H9 (cell line): ENCODE measurements at regions not wholly inside any gene's neighbourhood (a gene's known extent, or its start where the extent isn't known, plus 50 kb on each side); places are given as distances from the start of the nearest gene placed in this dataset.

Experiments
- DNase-seq: peaks from one replicate; pipeline ENCODE4 v3.0.0-alpha.2; 2017
- H2AFZ ChIP-seq: one replicate; pipeline ENCODE4 v1.6.1; 2013; ENCODE audit warnings: mild to moderate bottlenecking, low read length, control low read depth, moderate library complexity
- H2AK5ac ChIP-seq: 2 replicates; pipeline ENCODE4 v1.6.1; 2013; ENCODE audit warnings: low read length, control low read depth, mixed read lengths; ENCODE audit not compliant: insufficient read length
- H2BK120ac ChIP-seq: one replicate; pipeline ENCODE4 v1.6.1; 2013; ENCODE audit warnings: low read depth, mild to moderate bottlenecking, low read length, control low read depth, inconsistent platforms; ENCODE audit not compliant: poor library complexity, severe bottlenecking
- H2BK12ac ChIP-seq: 2 replicates; pipeline ENCODE4 v1.6.1; 2013; ENCODE audit warnings: low read length, control low read depth, mixed read lengths, low read depth; ENCODE audit not compliant: insufficient read length
- H2BK15ac ChIP-seq: 2 replicates; pipeline ENCODE4 v1.6.1; 2013; ENCODE audit warnings: low read depth, low read length, control low read depth
- H2BK20ac ChIP-seq: one replicate; pipeline ENCODE4 v1.6.1; 2013; ENCODE audit warnings: low read depth, mild to moderate bottlenecking, low read length, control low read depth, inconsistent platforms; ENCODE audit not compliant: poor library complexity, severe bottlenecking
- H2BK5ac ChIP-seq: 2 replicates; pipeline ENCODE4 v1.6.1; 2013; ENCODE audit warnings: low read length, control low read depth, mixed read lengths; ENCODE audit not compliant: insufficient read length
- H3K14ac ChIP-seq: 2 replicates; pipeline ENCODE4 v1.6.1; 2013; ENCODE audit warnings: low read length, control low read depth; ENCODE audit not compliant: insufficient read depth
- H3K18ac ChIP-seq: 2 replicates; pipeline ENCODE4 v1.6.1; 2013; ENCODE audit warnings: low read depth, mild to moderate bottlenecking, mixed read lengths, low read length, control low read depth; ENCODE audit not compliant: insufficient read length
- H3K23ac ChIP-seq: 2 replicates; pipeline ENCODE4 v1.6.1; 2013; ENCODE audit warnings: low read length, control low read depth, mixed read lengths, low read depth; ENCODE audit not compliant: insufficient read length
- H3K23me2 ChIP-seq: 2 replicates; pipeline ENCODE4 v1.6.1; 2013; ENCODE audit warnings: low read depth, mild to moderate bottlenecking, mixed read lengths, low read length, control low read depth; ENCODE audit not compliant: insufficient read length, poor library complexity, severe bottlenecking
- H3K27ac ChIP-seq: 2 replicates; pipeline ENCODE4 v1.5.1; 2013; ENCODE audit warnings: low read length, control low read depth, mixed read lengths, low read depth; ENCODE audit not compliant: insufficient read length
- H3K27me3 ChIP-seq: 2 replicates; pipeline ENCODE4 v1.6.1; 2013; ENCODE audit warnings: low read length, control low read depth, inconsistent platforms; ENCODE audit not compliant: insufficient read depth
- H3K4ac ChIP-seq: 2 replicates; pipeline ENCODE4 v1.6.1; 2013; ENCODE audit warnings: low read depth, mild to moderate bottlenecking, control low read depth, inconsistent platforms, low read length, moderate library complexity
- H3K4me1 ChIP-seq: 2 replicates; pipeline ENCODE4 v1.6.1; 2013; ENCODE audit warnings: low read length, control low read depth, inconsistent platforms; ENCODE audit not compliant: insufficient read depth
- H3K4me2 ChIP-seq: 2 replicates; pipeline ENCODE4 v1.6.1; 2013; ENCODE audit warnings: low read length, control low read depth, mixed read lengths; ENCODE audit not compliant: insufficient read length, insufficient read depth
- H3K56ac ChIP-seq: 2 replicates; pipeline ENCODE4 v1.6.1; 2013; ENCODE audit warnings: low read depth, mild to moderate bottlenecking, mixed read lengths, low read length, control low read depth; ENCODE audit not compliant: insufficient read length
- H3K79me1 ChIP-seq: 2 replicates; pipeline ENCODE4 v1.6.1; 2013; ENCODE audit warnings: low read depth, mild to moderate bottlenecking, moderate library complexity, low read length, control low read depth, inconsistent platforms; ENCODE audit not compliant: insufficient read depth, poor library complexity, severe bottlenecking
- H3K79me2 ChIP-seq: 2 replicates; pipeline ENCODE4 v1.6.1; 2013; ENCODE audit warnings: low read length, control low read depth, inconsistent platforms; ENCODE audit not compliant: insufficient read depth
- H3K9ac ChIP-seq: 2 replicates; pipeline ENCODE4 v1.6.1; 2013; ENCODE audit warnings: low read length, control low read depth, mixed read lengths; ENCODE audit not compliant: insufficient read length; ENCODE audit errors: extremely low read depth
- H3K9me3 ChIP-seq: one replicate; pipeline ENCODE4 v1.6.1; 2013; ENCODE audit warnings: low read depth, low read length, inconsistent platforms; ENCODE audit not compliant: control insufficient read depth
- H3T11ph ChIP-seq: one replicate; pipeline ENCODE4 v1.6.1; 2013; ENCODE audit warnings: mild to moderate bottlenecking, low read length, control low read depth, inconsistent platforms
- H4K20me1 ChIP-seq: one replicate; pipeline ENCODE4 v1.6.1; 2013; ENCODE audit not compliant: control insufficient read depth, insufficient read length, insufficient read depth
- H4K5ac ChIP-seq: 2 replicates; pipeline ENCODE4 v1.6.1; 2013; ENCODE audit warnings: low read depth, mild to moderate bottlenecking, mixed read lengths, low read length, control low read depth; ENCODE audit not compliant: insufficient read length
- H4K8ac ChIP-seq: replicated peaks from 2 replicates; pipeline ENCODE4 v1.6.1; 2013; ENCODE audit warnings: low read length, control low read depth, mixed read lengths, low read depth; ENCODE audit not compliant: insufficient read length
- H4K91ac ChIP-seq: 2 replicates; pipeline ENCODE4 v1.6.1; 2013; ENCODE audit warnings: low read depth, mild to moderate bottlenecking, moderate library complexity, mixed read lengths, low read length, control low read depth; ENCODE audit not compliant: insufficient read length
- H3K27ac Mint-ChIP-seq, 3 experiments: 2 replicates in 2 of 3; 3 replicates in 1 of 3; pipeline ENCODE4 v1.8.0; 2020 to 2021; ENCODE audit warnings: mixed read lengths in 3 of 3, mild to moderate bottlenecking in 1 of 3, moderate library complexity in 1 of 3
- H3K27me3 Mint-ChIP-seq: 2 replicates; pipeline ENCODE4 v1.8.0; 2021; ENCODE audit warnings: low read depth, mild to moderate bottlenecking, moderate library complexity, mixed read lengths
- H3K36me3 Mint-ChIP-seq, 3 experiments: 2 replicates in 2 of 3; 3 replicates in 1 of 3; pipeline ENCODE4 v1.8.0; 2020 to 2021; ENCODE audit warnings: low read depth in 3 of 3, mixed read lengths in 3 of 3; ENCODE audit not compliant: insufficient read depth in 1 of 3
- H3K4me1 Mint-ChIP-seq, 2 experiments: 2 replicates each; pipeline ENCODE4 v1.8.0; 2020; ENCODE audit warnings: mixed read lengths in 2 of 2
- H3K4me3 Mint-ChIP-seq, 2 experiments: 2 replicates in 1 of 2; 3 replicates in 1 of 2; pipeline ENCODE4 v1.8.0; 2020 to 2021; ENCODE audit warnings: mild to moderate bottlenecking in 2 of 2, mixed read lengths in 2 of 2, moderate library complexity in 1 of 2
- H3K9me3 Mint-ChIP-seq, 2 experiments: 2 replicates in 1 of 2; 3 replicates in 1 of 2; pipeline ENCODE4 v1.8.0; 2020; ENCODE audit warnings: mild to moderate bottlenecking in 2 of 2, mixed read lengths in 2 of 2, moderate library complexity in 1 of 2
- TF ChIP-seq, protein P1 (sequence below): fragments of 200-600 bp; sonication (generic); conservative IDR thresholded peaks from 3 replicates; pipeline ENCODE4 v1.8.0; 2021; ENCODE audit warnings: antibody characterized with exemption, mild to moderate bottlenecking

- H3K79me1 ChIP-seq = no peaks in the 10 kb centered on the region
- H3K56ac ChIP-seq = no peak overlapping the region
- no peak overlapping the region for H2AK5ac ChIP-seq
- no peak overlapping the region for H4K8ac ChIP-seq
- Mint-ChIP-seq H3K4me3 (no peak overlapping the region), H3K9me3 (no peaks in the 10 kb centered on the region), H3K36me3 (no peaks in the 10 kb centered on the region), H3K4me1 (peaks cover 0 to 4% of the 10 kb centered on the region in 2 experiments; a peak in 1 of 4 replicates), H3K27ac (no peak overlapping the region), H3K27me3 (peaks cover 3% of the 10 kb centered on the region)
- H3K27me3 ChIP-seq = no peaks in the 10 kb centered on the region
- no peak overlapping the region for H3K23ac ChIP-seq
- no peak overlapping the region for H4K91ac ChIP-seq
- no peak overlapping the region for H3K4me2 ChIP-seq
- H2BK20ac ChIP-seq = no peak overlapping the region
- H3K18ac ChIP-seq = no peak overlapping the region
- no peak overlapping the region for H2BK120ac ChIP-seq
- no peak overlapping the region for H4K5ac ChIP-seq
- H2AFZ ChIP-seq = no peak overlapping the region
- no peak for DNase-seq
- H3K23me2 ChIP-seq = no peaks in the 10 kb centered on the region
- H4K20me1 ChIP-seq = no peaks in the 10 kb centered on the region
- H2BK15ac ChIP-seq = no peak overlapping the region
- no peak overlapping the region for H2BK12ac ChIP-seq
- no peaks in the 10 kb centered on the region for H3K4me1 ChIP-seq
- H3T11ph ChIP-seq = no peak overlapping the region
- no peak overlapping the region for H3K9ac ChIP-seq
- no peaks in the 10 kb centered on the region for H3K79me2 ChIP-seq
- TF ChIP-seq, protein P1, sequence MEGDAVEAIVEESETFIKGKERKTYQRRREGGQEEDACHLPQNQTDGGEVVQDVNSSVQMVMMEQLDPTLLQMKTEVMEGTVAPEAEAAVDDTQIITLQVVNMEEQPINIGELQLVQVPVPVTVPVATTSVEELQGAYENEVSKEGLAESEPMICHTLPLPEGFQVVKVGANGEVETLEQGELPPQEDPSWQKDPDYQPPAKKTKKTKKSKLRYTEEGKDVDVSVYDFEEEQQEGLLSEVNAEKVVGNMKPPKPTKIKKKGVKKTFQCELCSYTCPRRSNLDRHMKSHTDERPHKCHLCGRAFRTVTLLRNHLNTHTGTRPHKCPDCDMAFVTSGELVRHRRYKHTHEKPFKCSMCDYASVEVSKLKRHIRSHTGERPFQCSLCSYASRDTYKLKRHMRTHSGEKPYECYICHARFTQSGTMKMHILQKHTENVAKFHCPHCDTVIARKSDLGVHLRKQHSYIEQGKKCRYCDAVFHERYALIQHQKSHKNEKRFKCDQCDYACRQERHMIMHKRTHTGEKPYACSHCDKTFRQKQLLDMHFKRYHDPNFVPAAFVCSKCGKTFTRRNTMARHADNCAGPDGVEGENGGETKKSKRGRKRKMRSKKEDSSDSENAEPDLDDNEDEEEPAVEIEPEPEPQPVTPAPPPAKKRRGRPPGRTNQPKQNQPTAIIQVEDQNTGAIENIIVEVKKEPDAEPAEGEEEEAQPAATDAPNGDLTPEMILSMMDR = no peak
- H3K27ac ChIP-seq = no peak overlapping the region
- no peak overlapping the region for H3K4ac ChIP-seq
- H3K9me3 ChIP-seq = no peaks in the 10 kb centered on the region
- no peak overlapping the region for H3K14ac ChIP-seq
- H2BK5ac ChIP-seq = no peak overlapping the region
Observed at GRCh38 chr17:34114174-34114573, 140.9 kb upstream of the CCL2 start.
